Heart left ventricle (tissue), 16 donors: ENCODE measurements at regions not wholly inside any gene's neighbourhood (a gene's known extent, or its start where the extent isn't known, plus 50 kb on each side); places are given as distances from the start of the nearest gene placed in this dataset.

ENCODE experiments used
- ATAC-seq, 4 donors: fragments of 200-7000 bp; cut with Tn5 transposase; one replicate each; pipeline ENCODE4 v1.9.1; 2020 to 2022; ENCODE audit warnings: moderate library complexity in 4 of 4, mild to moderate bottlenecking in 3 of 4, moderate number of reproducible peaks in 1 of 4
- DNase-seq, 5 donors: peaks; one replicate each; pipeline ENCODE4 v3.0.0-alpha.2; 2020
- H3K27ac ChIP-seq, 12 donors: fragments of 200-600 bp; sonication (generic) in 4 of 12; one replicate each; pipeline versions ENCODE4 v1.5.0 to v1.8.0; 2016 to 2022; ENCODE audit warnings: mild to moderate bottlenecking in 2 of 12
- H3K27me3 ChIP-seq, 9 donors: fragments of 200-600 bp; sonication (generic) in 2 of 9; one replicate each; pipeline versions ENCODE4 v1.5.1 to v1.8.0; 2016 to 2022; ENCODE audit warnings: mild to moderate bottlenecking in 3 of 9
- H3K36me3 ChIP-seq, 9 donors: fragments of 200-600 bp; sonication (generic) in 2 of 9; one replicate each; pipeline versions ENCODE4 v1.5.0 to v1.8.0; 2018 to 2022; ENCODE audit warnings: mild to moderate bottlenecking in 2 of 9
- H3K4me1 ChIP-seq, 12 donors: fragments of 200-600 bp; sonication (generic) in 4 of 12; one replicate each; pipeline versions ENCODE4 v1.5.0 to v1.8.0; 2016 to 2022; ENCODE audit warnings: mild to moderate bottlenecking in 3 of 12
- H3K4me3 ChIP-seq, 12 donors: fragments of 200-600 bp; sonication (generic) in 4 of 12; one replicate each; pipeline versions ENCODE4 v1.5.0 to v1.8.0; 2017 to 2022; ENCODE audit warnings: mild to moderate bottlenecking in 9 of 12, moderate library complexity in 4 of 12
- H3K9me3 ChIP-seq, 12 donors: fragments of 200-600 bp; sonication (generic) in 4 of 12; one replicate each; pipeline versions ENCODE4 v1.5.0 to v1.8.0; 2016 to 2022; ENCODE audit warnings: mild to moderate bottlenecking in 1 of 12
- CTCF ChIP-seq, 12 donors: fragments of 200-600 bp; sonication (generic) in 4 of 12; IDR thresholded peaks; one replicate each; pipeline versions ENCODE4 v1.5.0 to v1.8.0; 2018 to 2022; ENCODE audit warnings: antibody characterized with exemption in 12 of 12, mild to moderate bottlenecking in 5 of 12
- POLR2A ChIP-seq, 2 donors: fragments of 450-650 bp; IDR thresholded peaks; one replicate each; pipeline ENCODE4 v1.6.1; 2017; ENCODE audit warnings: antibody characterized with exemption in 2 of 2, mild to moderate bottlenecking in 2 of 2, moderate library complexity in 2 of 2
- WGBS, 4 donors: extraction: QIAGEN DNeasy Blood & Tissue Kit in 2 of 4; methylation state at CpG; one replicate each; pipeline versions ENCODE4 v1.1.5 to v1.1.7; 2013 to 2018; 5-methylcytosine and 5-hydroxymethylcytosine counted together
- intact Hi-C, 10 donors: fragments of 100-400 bp; cut with DNase I; formaldehyde crosslinking; loops; one replicate each; pipeline versions ENCODE4 v1.11.1 to v1.14.2; 2022
- donor health status: ischemic (EF 13 %, LVEDD 7.1; RV severe dilation, severe dysfunction).
- donor health status: healthy with polysubstance abuse.
- donor health status: DM: no; HTN: yes; CAD: no.
- donor health status: DM: no; HTN: no; CAD: no.
- donor health status: ischemic (EF 25% LVEDD 6.9; RV normal size, moderate dysfunction).
- donor health status: ischemic (EF 25% LVEDD 5.7; RV mildly dilated, moderate dysfunction).
- donor health status: healthy.
- donor health status: DM: yes; HTN: yes; CAD: no.
- donor health status: ischemic (EF 35%, LVEDD 5.7; RV mildly dilated, moderate dysfunction).
- donor health status: nonischemic (EF 11% LVEDD 7.7; RV severe dilation, severe dysfunction).
- donor health status: DM: yes; HTN: yes; CAD: no.
- donor health status: PGD.
- donor health status: ischemic (EF 29% LVEDD 5.4; RV normal size, mild dysfunction).
- donor health status: nonischemic (EF 23%, LVEDD 6.1; RV moderate dilation, normal function).

GRCh38 chr12:114746297-114747011 lies 62.5 kb upstream of the TBX3 start:
- Histone ChIP-seq H3K4me1 (peaks cover 0 to 9% (median 0%) of the 10 kb centered on the region in 12 donors), H3K27me3 (no peaks in the 10 kb centered on the region), H3K36me3 (no peaks in the 10 kb centered on the region), H3K9me3 (no peaks in the 10 kb centered on the region), H3K4me3 (no peak overlapping the region), H3K27ac (no peak overlapping the region)
- TF ChIP-seq POLR2A (IDR thresholded peaks at IDR 0.05), result no peak
- TF ChIP-seq CTCF (IDR thresholded peaks at IDR 0.05), result no peak
- DNase-seq (no peak), ATAC-seq (no peak)
- 43 to 63% (median 55%) methylated on average over 6 of the region's 6 CpGs for WGBS, 4 donors
- intact Hi-C loops, result no loop called here

- Histone ChIP-seq H3K27ac (no peak overlapping the region), H3K27me3 (no peaks in the 10 kb centered on the region), H3K4me3 (no peak overlapping the region), H3K36me3 (no peaks in the 10 kb centered on the region), H3K9me3 (no peaks in the 10 kb centered on the region), H3K4me1 (no peaks in the 10 kb centered on the region)
- no peak for ATAC-seq
- intact Hi-C loops, result no loop called here
- DNase-seq, result no peak
- WGBS, 4 donors, result 89 to 91% (median 90%) methylated on average over 15 of the region's 15 CpGs
- TF ChIP-seq CTCF (IDR thresholded peaks at IDR 0.05), result no peak
These were observed 60.7 kb upstream of the TBX3 start for GRCh38 chr12:114744691-114745090.

GRCh38 chr12:114744285-114744684 lies 60.3 kb upstream of the TBX3 start:
- no peak for ATAC-seq
- intact Hi-C loops, result no loop called here

GRCh38 chr12:114743799-114744198 lies 59.8 kb upstream of the TBX3 start:
- no peaks in the 10 kb centered on the region for H3K9me3 ChIP-seq
- ATAC-seq (no peak), DNase-seq (no peak)
- intact Hi-C loops, result no loop called here
- no peaks in the 10 kb centered on the region for H3K27me3 ChIP-seq
- no peak overlapping the region for H3K27ac ChIP-seq
- TF ChIP-seq POLR2A (IDR thresholded peaks at IDR 0.05) (no peak), CTCF (IDR thresholded peaks at IDR 0.05) (no peak)
- H3K36me3 ChIP-seq, result no peaks in the 10 kb centered on the region
- WGBS, 4 donors, result 85 to 100% (median 94%) methylated on average over 1 of the region's 1 CpG
- no peaks in the 10 kb centered on the region for H3K4me1 ChIP-seq
- H3K4me3 ChIP-seq, result no peak overlapping the region

More at GRCh38 chr12:114744285-114744684, 60.3 kb upstream of the TBX3 start:
- no peak for TF ChIP-seq POLR2A (IDR thresholded peaks at IDR 0.05)
- no peak for TF ChIP-seq CTCF (IDR thresholded peaks at IDR 0.05)
- no peaks in the 10 kb centered on the region for H3K4me1 ChIP-seq
- no peak for DNase-seq
- no peak overlapping the region for H3K27ac ChIP-seq
- no peaks in the 10 kb centered on the region for H3K27me3 ChIP-seq
- no peak overlapping the region for H3K4me3 ChIP-seq
- 91 to 93% (median 91%) methylated on average over 6 of the region's 6 CpGs for WGBS, 4 donors
- no peaks in the 10 kb centered on the region for H3K36me3 ChIP-seq
- H3K9me3 ChIP-seq, result no peaks in the 10 kb centered on the region
